Stomach (tissue), 4 donors: ENCODE measurements at regions not wholly inside any gene's neighbourhood (a gene's known extent, or its start where the extent isn't known, plus 50 kb on each side); places are given as distances from the start of the nearest gene placed in this dataset.

Source experiments
- CTCF ChIP-seq, 7 experiments: fragments of 450-650 bp in 4 of 7; fragments of 200-600 bp in 3 of 7; sonication (generic) in 3 of 7; IDR thresholded peaks; one replicate each; pipeline ENCODE4 v1.5.1; 2016 to 2019; ENCODE audit warnings: antibody characterized with exemption in 7 of 7, control low read depth in 2 of 7, mild to moderate bottlenecking in 1 of 7
- EP300 ChIP-seq: sonication (generic); formaldehyde crosslinking; IDR thresholded peaks from one replicate; pipeline ENCODE4 v1.6.1; 2017; ENCODE audit warnings: antibody characterized with exemption
- POLR2AphosphoS5 ChIP-seq, 3 donors: sonication (generic); formaldehyde crosslinking; IDR thresholded peaks; one replicate each; pipeline ENCODE4 v1.6.1; 2016; ENCODE audit warnings: antibody characterized with exemption in 3 of 3

DNA sequence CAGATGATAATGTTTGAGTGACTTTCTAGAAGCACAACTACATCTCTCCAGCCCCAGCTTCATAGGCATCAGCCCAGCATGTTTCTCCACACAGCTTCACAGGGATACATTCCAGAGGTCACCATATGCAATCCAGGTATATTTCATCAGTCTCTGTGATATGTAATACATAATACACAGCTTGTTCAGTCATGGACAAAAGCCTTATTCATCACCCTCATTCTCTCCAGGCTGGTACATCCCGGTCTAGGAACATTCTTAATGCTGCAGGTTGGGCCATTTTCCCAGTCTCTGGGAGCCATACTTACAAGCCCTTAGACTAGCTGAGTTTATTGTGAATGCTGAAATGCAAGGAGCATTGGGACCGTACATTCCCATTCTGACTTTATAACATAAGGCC is 169.4 kb downstream of the TMEM200A start:
- no peak for TF ChIP-seq EP300
- no peak for TF ChIP-seq CTCF (IDR thresholded peaks at IDR 0.05)
- no peak for TF ChIP-seq POLR2AphosphoS5 (IDR thresholded peaks at IDR 0.05)
